PC-3 (cell line): ENCODE measurements at regions not wholly inside any gene's neighbourhood (a gene's known extent, or its start where the extent isn't known, plus 50 kb on each side); places are given as distances from the start of the nearest gene placed in this dataset.
"Not testable (repeated sequence)": the region's sequence is repeated elsewhere in the genome, so short reads cannot be mapped to it uniquely, and the experiment has no call there.

Experiments used
- CTCF ChIP-seq: fragments of 300-600 bp; sonication (generic); conservative IDR thresholded peaks from 2 replicates; pipeline ENCODE4 v1.5.1; 2017; ENCODE audit warnings: antibody characterized with exemption, low read depth, mild to moderate bottlenecking, low read length
- EZH2 ChIP-seq: fragments of 300-600 bp; sonication (generic); IDR thresholded peaks from one replicate; pipeline ENCODE4 v1.6.1; 2017; ENCODE audit warnings: antibody characterized with exemption, mild to moderate bottlenecking, low read length; ENCODE audit not compliant: unreplicated experiment
- EZH2phosphoT487 ChIP-seq: fragments of 300-600 bp; sonication (generic); IDR thresholded peaks from 2 replicates; pipeline ENCODE4 v1.6.1; 2018; ENCODE audit warnings: mild to moderate bottlenecking, antibody characterized with exemption, low read length, borderline replicate concordance

DNA sequence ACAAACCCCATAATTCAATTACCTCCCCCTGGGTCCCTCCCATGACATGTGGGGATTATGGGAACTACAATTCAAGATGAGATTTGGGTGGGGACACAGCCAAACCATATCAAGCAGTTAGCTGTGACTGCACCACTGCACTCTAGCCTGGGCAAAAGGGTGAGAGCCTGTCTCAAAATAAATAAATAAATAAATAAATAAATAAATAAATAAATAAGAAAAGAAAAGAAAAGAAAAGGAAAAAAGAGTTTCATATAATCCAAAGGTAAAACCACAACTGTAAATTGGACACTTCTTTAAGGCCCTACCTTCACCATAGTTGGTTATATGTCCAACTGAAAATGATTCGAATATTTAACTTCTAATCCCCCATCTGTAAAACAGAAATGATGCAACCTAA is 157.6 kb upstream of the FIGN start:
- TF ChIP-seq EZH2phosphoT487, CTCF, EZH2: not testable (repeated sequence)
